Epidermal melanocyte (primary cell): ENCODE measurements at regions not wholly inside any gene's neighbourhood (a gene's known extent, or its start where the extent isn't known, plus 50 kb on each side); places are given as distances from the start of the nearest gene placed in this dataset.
A peak's percentile ranks its signal among the peaks of the same experiment; 100 is the strongest.
"Not testable (repeated sequence)": the region's sequence is repeated elsewhere in the genome, so short reads cannot be mapped to it uniquely, and the experiment has no call there.

ENCODE experiments used
- DNase-seq: peaks from one replicate; pipeline ENCODE4 v3.0.0; 2011; ENCODE audit warnings: low spot score; ENCODE audit not compliant: insufficient read length

DNA sequence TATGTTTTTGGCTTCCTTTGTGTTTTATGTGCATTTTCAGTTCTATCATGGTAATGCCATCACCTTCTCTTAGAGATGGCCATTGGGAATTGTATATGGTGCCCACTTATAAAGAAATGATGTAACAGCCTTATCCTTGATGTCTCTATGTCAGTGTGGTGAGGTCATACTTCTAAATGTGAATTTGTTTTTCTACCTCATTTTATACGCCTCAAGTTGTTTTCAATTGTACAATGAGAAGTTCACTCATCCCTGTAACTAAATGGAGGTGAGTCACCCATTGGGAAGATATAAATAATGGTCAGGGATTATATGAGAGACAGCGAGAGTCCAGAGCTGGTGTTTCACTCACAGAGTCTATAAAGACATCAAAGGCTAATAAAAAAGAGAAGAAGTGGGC lies 402.4 kb downstream of the AGTPBP1 start:
- DNase-seq, result no peak

DNA sequence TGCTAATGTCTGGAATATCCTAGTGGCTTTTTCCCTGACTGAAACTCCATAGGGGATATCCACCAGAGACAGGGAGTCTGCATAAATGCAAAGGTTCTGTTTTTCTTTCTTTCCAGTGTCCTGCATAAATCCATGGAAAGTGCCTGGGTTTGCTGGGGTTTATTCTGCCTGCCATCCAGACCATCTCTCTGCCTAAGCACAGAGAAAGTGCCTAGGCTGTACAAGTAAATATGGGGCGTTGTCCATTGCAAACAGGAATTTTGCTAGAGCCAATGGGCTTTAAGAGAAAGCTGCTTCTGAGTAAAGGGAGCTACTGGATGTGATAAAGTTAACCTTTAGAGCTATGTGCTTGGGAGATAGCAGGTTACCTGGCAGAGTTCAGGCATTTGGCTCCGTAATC lies 407.5 kb downstream of the AGTPBP1 start:
- DNase-seq, result no peak

DNA sequence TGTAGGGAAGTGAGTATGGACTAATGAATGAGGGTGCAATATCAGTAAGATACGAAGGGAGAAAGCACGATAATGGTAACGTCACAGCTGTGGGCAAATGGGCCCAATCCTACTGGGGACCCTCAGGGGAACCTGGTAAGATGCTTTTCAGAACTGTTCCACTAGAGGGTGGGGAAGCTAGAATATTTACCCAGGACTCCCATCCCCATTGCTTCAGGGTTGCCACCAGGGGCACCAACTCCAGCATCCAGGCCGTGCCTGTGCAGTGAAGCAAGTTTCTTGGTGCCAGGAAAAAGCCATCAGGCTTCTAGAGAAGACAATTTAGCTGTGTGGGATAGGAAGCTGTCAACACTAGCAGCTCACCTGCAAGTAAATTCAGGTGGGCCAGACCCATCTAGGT lies 409.3 kb downstream of the AGTPBP1 start:
- DNase-seq, result no peak

DNA sequence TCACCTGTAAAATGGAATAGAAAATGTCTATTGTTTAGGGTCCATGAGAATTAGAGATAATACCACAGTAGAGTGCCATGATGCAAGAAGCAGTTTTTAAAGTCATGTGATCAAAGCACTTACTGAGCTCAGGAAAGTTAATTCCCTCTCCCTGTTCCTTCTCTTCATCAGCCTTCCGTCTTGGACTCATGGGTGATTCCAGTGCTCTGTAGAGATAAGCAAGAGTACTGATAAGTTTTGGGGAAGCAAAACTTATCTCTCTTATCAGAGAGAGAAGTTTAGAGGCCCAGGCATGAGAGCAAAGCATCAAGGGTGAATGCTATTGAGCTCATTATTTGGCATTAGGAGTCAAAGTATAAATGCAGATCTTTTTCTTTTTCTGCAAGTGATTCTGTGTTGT lies 410.1 kb downstream of the AGTPBP1 start:
- no peak for DNase-seq

DNA sequence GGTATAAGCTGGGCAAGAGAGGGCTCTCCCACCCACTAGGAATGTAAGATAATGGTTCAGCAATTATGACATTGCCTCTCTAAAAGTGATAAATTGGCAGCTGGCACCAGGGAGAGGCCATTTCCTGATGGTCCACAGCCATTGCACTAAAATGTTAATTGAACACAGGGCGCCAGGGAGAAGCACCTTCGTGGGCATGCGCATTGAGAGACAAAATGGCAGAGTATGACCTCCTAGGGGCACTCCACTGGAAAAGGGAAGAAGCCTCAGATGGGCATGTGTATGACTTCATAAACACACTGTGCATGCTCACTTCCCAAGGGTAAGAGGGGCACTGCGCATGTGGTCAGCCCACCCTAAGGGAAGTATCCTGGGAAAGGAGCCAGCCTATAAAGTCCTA lies 419.2 kb downstream of the AGTPBP1 start:
- DNase-seq, result no peak

DNA sequence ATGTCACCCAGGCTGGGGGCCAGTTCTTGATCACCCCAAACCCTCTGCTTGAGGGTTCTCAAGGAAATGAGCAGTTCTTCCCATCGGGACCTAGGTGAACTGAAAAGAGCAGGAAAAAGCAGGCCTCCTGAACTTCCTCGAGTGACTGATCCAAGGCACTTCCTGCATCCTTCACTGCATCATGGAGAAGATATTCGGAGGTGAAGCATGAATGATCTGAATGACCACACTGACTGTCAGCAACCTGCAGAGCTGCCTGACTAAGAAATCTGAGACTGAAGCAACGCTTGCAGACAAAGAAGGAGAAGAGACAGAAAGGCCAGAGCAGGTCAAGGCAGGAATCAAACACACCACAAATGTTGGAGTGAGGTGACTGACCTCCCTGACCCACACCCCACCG lies 420.2 kb downstream of the AGTPBP1 start:
- no peak for DNase-seq

DNA sequence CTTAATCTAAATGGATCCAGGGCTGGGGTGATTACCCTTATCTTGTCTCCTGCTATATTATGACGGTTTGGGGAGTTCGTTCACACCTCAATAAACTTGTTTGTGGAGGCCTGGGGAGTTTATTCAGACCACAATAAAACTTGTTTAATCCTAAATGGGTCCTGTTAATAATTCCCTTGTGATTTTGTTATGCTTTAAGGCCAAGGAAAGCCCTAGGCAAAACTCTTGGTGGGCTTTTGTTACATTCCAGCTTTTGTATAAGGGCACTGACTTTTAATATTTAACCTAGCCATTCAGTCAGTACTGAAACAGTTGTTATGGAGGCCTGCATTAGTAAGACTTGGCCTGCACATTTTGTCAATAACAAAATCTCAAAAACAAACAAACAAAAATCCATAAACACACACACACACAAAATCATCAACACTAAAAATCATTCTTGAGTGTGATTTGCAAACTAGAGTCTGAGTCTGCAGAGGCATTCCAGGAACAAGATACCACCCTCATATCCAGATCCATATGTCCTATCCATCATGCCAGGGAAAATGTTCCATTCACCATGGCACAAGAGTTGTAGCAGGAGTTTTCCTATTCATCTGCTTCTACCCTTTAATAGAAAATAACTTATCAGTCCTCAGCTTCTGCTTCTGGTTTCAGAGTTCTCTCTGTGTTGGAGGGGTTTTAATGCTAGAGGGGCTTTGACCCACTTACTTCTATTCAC lies 421.7 kb downstream of the AGTPBP1 start:
- no peak for DNase-seq

DNA sequence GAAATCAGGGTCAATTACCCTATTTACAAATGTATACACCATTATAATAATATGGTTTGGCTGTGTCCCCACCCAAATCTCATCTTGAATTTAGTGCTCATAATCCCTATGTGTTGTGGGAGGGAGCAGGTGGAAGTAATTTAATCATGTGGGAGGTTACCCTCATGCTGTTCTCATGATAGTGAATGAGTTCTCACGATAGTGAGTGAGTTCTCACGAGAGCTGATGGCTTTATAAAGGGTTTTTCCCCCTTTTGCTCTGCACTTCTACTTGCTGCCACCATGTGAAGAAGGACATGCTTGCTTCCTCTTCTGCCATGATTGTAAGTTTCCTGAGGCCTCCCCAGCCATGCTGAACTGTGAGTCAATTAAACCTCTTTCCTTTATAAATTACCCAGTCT lies 426.2 kb downstream of the AGTPBP1 start:
- DNase-seq, result not testable (repeated sequence)

DNA sequence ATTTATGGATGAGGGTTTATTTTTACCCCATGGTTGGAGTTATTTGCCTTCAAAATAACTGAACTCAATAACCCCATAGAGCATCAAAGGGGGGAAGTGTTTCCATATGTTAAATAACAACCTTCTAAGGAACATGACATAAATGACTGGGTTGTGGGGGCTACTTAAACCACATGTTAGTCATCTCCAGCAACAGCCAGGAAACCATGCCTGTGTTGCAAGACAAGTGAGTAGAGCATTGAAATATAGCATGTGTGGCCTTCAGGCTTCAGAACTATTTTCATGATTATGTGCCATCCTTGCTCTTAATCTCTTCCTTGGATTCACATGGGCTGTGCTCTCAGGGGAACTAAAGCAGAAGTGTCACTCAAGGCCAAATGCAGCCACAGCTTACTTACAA lies 431.2 kb downstream of the AGTPBP1 start:
- DNase-seq, result no peak

DNA sequence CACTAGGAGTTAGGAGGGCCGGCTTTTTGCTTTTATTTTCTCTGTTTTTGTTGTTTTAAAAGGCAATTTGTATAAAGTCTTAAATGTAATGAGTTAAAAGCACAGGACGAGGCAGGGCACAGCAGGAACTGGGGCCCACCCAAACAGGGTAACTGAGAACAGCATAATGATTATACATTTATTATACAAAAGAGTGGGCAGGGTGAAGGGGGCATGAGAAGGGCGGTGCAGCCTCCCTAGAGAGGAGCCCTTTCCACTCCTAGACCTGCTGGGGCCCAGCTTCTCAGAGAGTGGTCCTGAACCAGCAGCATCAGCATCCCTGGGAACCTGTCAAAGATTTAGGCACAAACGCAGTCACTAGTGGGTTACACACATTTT lies 438.0 kb downstream of the AGTPBP1 start:
- no peak for DNase-seq

DNA sequence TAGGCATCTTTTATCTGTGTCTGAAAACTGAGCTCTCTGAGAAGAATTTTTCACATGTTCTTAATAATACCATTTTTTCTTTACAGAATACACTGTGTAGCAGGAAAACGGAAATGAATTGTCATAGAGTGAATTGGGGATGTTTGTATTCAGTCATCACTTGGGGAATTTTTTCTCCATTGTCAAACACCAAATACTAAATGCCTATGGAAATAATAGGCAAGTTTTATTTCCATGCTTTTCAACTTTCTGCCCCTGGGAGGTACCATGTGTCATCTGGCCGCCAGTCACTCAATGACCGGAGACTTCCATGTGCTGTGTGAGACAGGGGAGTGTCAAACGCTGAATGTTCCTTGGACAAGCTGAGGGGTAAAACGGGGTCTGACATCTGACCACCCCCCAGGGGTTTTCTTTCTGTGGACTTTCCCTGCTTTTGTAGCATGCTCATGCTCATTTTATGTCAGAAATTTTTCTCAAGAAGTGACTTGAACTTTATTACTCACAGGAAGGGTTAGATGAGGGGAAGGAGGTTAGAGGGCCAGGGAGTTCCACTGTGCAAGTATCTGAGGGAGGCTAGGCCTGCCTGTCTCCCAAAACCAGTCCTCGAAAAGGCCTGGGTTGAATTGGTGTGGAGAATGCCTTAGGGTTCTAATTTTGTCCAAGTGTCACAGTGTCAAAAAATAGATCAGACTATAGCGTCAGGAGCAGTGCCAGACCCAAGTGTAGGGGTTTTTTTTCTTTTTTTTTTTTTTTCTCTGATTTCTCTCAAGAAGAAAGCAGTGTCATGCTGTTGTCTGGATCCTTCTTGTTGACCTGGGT lies 438.6 kb downstream of the AGTPBP1 start:
- no peak for DNase-seq

DNA sequence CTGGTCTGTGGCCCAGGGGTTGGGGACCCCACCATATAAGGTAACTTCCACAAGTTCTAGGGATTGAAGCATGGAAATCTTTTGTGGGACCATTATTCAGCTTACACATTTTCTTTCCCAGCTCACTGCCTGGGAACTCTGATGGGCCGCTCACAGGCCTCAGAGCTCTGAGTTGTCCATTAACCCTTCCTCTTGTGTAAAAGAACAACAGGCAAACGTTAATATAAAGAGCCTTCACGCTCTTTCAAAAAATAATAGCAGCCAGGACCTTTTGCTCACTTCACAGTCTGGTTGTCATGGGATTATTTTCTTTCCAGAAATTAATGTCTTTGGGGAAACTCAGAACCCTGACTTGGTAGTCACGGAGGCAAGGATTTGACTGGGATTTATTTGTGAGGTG lies 443.3 kb downstream of the AGTPBP1 start:
- DNase-seq, result no peak

DNA sequence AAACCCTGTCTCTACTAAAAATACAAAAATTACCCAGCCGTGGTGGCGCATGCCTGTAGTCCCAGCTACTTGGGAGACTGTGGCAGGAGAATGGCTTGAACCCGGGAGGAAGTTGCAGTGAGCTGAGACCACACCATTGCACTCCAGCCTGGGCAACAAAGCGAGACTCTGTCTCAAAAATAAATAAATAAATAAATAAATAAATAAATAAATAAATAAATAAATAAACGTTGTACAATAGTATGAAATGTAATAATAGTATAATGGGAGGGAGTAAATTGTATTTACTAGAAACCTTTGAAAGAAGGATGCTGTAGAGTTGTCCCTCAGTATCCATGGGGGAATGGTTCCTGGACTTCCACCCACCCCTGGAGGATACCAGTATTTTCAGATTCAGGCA lies 446.5 kb downstream of the AGTPBP1 start:
- not testable (repeated sequence) for DNase-seq

DNA sequence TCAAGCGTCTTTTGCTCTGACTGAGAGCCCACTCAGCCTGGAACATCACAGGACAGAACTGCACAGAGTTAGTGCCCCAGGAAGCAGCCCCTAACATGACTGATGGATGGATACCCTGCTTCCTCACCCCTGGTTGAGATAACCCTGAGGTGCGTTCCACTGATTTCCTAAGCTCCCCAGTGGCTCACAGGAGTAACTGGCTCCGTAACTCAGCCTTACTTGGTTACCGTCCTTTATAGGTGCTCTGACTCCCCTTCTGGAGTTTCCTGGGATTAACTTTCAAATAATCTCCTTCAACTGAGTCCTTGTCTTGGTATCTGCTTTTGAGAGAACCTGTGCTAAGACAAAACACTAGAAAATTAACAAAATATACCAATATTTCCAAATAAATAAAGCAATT lies 449.5 kb downstream of the AGTPBP1 start:
- DNase-seq, result no peak

DNA sequence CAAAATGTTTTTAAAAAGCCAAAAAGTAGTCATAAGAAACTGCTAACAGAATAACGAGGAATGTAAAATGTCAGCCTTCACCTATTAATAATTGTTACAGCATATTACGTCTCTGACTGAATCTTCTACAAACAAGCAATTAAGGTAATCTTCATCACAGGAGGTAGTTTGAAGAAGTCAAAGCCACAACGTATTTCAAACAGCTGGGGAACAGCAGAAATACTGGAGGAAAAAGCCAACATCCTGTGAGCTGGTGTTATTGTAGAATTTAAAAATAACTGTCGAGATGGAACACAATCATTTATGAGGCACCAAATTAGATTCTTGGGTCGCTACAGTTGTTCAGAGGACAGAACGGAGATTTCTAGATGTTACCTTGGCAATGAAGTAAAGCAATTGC lies 450.5 kb downstream of the AGTPBP1 start:
- DNase-seq, result no peak

DNA sequence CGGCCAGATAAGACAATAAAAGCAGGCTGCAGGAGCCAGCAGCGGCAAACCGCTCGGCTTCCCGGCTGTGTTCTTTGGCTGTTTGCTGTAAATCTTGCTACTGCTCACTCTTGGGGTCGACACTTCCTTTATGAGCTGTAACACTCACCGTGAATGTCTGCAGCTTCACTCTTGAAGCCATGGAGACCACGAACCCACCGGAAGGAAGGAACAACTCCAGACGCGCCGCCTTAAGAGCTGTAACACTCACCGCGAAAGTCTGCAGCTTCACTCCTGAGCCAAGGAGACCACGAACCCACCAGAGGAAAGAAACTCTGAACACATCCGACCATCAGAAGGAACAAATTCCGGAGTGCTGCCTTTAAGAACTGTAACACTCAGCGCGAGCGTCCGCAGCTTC lies 451.7 kb downstream of the AGTPBP1 start:
- DNase-seq, result no peak

DNA sequence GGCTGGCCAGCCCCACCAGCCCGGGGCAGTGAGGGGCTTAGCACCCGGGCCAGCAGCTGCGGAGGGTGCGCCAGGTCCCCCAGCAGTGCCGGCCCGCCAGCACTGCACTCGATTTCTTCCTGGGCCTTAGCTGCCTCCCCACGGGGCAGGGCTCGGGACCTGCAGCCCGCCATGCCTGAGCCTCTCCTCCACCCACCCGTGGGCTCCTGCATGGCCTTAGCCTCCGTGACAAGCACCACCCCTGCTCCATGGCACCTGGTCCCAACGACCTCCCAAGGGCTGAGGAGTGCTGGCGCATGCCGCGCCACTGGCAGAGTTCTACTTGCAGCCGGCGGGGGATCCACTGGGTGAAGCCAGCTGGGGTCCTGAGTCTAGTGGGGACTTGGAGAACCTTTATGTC lies 452.6 kb downstream of the AGTPBP1 start:
- no peak for DNase-seq

DNA sequence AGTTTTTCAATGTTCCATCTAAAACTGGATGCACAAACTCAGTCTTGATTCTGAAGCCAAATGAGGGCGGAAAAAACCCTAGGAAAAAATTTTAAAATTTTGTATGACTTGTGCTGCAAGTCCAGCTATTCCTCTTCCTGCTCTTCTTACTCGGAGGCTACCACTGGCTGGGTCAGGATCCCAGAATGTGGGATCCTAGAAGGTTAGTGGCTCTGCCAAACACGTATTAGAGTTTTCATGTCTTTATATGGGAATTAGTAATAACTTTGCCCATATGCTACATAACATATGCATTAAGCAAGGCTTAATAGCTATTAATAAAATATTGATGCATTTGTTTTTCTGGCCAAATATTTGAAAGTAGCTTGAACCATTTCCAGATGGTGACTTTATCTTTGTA lies 458.3 kb downstream of the AGTPBP1 start:
- DNase-seq, result no peak

DNA sequence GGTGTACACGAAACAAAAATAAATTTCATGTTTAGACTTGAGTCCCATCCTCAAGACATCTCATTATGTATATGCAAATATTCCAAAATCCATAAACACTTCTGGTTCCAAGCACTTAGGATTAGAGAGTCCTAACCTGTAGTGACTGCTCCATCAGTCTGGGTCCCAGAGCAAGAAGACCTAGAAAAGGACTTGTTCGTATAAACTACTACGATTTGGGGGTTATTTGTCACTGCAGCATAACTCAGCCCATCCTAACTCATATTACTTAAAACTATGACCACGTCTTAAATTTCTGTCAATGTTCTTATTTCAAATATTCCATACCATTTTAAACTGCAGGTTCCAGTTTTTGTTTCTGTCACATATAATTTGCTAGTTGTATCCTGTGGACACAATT lies 463.0 kb downstream of the AGTPBP1 start:
- no peak for DNase-seq

DNA sequence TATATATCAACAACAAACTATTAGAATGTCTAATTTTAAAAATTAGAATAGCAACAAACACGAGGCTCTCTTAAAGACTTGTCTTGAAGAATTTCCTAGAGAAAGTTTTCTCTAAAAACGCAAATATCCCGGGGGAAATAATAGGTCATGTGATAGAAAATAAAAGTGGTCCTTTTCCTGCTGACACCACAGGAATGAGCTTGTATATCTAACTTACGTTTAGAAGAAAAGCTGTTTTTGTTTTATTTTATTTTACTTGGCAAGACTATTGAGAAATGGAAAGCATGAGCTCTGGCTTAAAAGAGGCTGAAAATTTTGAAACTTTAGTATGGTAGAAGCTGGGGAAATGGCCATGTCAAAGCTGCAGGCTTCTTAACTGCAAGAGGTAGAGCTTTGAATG lies 465.0 kb downstream of the AGTPBP1 start:
- peak; percentile 61 for DNase-seq

DNA sequence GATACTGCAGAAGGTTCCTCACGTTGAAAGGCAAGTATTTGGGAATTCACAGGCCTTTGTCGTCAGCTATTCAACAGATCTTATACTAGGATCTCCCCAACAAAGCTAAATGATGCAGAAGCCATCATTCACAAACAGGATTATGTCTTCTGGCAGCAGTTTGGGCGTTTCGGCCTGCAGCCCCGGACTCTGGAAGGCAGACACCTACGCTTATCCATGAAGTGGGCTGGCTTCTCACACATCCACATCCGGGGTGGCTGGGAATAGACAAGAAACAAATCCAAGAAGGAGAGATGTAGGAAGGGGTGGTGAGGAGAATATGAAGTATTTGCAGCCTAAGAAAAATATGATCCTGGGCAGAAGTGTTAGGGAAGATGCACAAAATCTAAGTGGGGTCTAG lies 471.9 kb downstream of the AGTPBP1 start:
- no peak for DNase-seq

DNA sequence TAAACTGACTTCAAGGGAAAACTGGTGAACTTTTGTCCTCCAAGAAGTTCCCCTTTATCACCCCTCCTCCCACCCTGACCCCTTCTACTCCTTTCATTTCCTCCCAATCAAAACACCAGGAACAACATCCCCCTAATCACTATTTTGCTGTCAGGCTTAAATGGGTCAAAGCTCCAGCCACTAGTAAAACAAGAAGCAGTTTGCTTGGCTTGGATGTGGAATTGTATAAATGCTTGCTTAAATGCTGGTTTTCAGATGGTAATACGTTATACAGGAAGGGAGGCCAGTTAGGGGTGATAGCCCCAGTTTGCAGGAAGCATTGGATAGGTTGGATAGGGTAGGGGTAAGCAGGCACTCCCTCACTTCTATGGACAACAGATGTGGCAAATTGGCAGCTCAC lies 473.6 kb downstream of the AGTPBP1 start:
- DNase-seq, result no peak

DNA sequence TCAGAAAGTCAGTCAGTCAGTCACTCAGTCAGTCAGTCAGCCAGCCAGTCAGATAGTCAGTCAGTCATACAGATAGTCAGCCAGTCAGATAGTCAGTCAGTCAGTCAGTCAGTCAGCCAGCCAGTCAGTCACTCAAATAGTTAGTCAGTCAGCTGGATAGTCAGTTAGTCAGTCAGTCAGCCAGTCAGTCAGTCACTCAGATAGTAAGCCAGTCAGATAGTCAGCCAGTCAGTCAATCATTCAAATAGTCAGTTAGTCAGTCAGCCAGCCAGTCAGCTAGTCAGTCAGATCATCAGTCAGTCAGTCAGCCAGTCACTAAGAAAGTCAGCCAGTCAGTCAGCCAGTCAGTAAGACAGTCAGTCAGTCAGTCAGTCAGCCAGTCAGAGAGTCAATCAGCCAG lies 477.1 kb downstream of the AGTPBP1 start:
- no peak for DNase-seq
